AG08395 (cell line): ENCODE measurements at regions not wholly inside any gene's neighbourhood (a gene's known extent, or its start where the extent isn't known, plus 50 kb on each side); places are given as distances from the start of the nearest gene placed in this dataset.

Experiments used
- DNase-seq: peaks from one replicate; pipeline ENCODE4 v3.0.0; 2012; ENCODE audit warnings: mixed read lengths, low spot score

- no peak for DNase-seq
Observed at GRCh38 chr2:181149056-181149455, 168.7 kb downstream of the UBE2E3 start.

- no peak for DNase-seq
Observed at GRCh38 chr2:181152226-181152625, 171.8 kb downstream of the UBE2E3 start.

GRCh38 chr2:181152701-181153100, 172.3 kb downstream of the UBE2E3 start:
- no peak for DNase-seq

- no peak for DNase-seq
Observed at GRCh38 chr2:181153886-181154285, 173.5 kb downstream of the UBE2E3 start.

- DNase-seq: peak; percentile 71
Observed at GRCh38 chr2:181157326-181157725, 176.9 kb downstream of the UBE2E3 start.

- DNase-seq: no peak
Observed at GRCh38 chr2:181158427-181158826, 178.0 kb downstream of the UBE2E3 start.

GRCh38 chr2:181161615-181162014, 181.2 kb downstream of the UBE2E3 start:
- no peak for DNase-seq

- DNase-seq: no peak
Observed at GRCh38 chr2:181163139-181163538, 182.7 kb downstream of the UBE2E3 start.

GRCh38 chr2:181163691-181164090, 183.3 kb downstream of the UBE2E3 start:
- no peak for DNase-seq

GRCh38 chr2:181164699-181165098, 184.3 kb downstream of the UBE2E3 start:
- DNase-seq: no peak

- no peak for DNase-seq
Observed at GRCh38 chr2:181165199-181165868, 184.9 kb downstream of the UBE2E3 start.

GRCh38 chr2:181169503-181169902, 189.1 kb downstream of the UBE2E3 start:
- no peak for DNase-seq

GRCh38 chr2:181170256-181170655, 189.9 kb downstream of the UBE2E3 start:
- DNase-seq: no peak

- DNase-seq: no peak
Observed at GRCh38 chr2:181172676-181173075, 192.3 kb downstream of the UBE2E3 start.

- DNase-seq: no peak
Observed at GRCh38 chr2:181174611-181175580, 194.5 kb downstream of the UBE2E3 start.

GRCh38 chr2:181176540-181176939, 196.1 kb downstream of the UBE2E3 start:
- DNase-seq: no peak

GRCh38 chr2:181177376-181177775, 197.0 kb downstream of the UBE2E3 start:
- peak; percentile 18 for DNase-seq

- no peak for DNase-seq
Observed at GRCh38 chr2:181178130-181178529, 197.7 kb downstream of the UBE2E3 start.

- no peak for DNase-seq
Observed at GRCh38 chr2:181178823-181179412, 198.5 kb downstream of the UBE2E3 start.

- DNase-seq: no peak
Observed at GRCh38 chr2:181183878-181184542, 203.6 kb downstream of the UBE2E3 start.

- no peak for DNase-seq
Observed at GRCh38 chr2:181185421-181185820, 205.0 kb downstream of the UBE2E3 start.

GRCh38 chr2:181185948-181186347, 205.5 kb downstream of the UBE2E3 start:
- DNase-seq: peak; percentile 11
